Testis (tissue), 2 donors: ENCODE measurements at regions not wholly inside any gene's neighbourhood (a gene's known extent, or its start where the extent isn't known, plus 50 kb on each side); places are given as distances from the start of the nearest gene placed in this dataset.

ENCODE experiments used
- POLR2A ChIP-seq: fragments of 450-650 bp; IDR thresholded peaks from one replicate; pipeline ENCODE4 v1.6.1; 2017; ENCODE audit warnings: antibody characterized with exemption, mild to moderate bottlenecking, moderate library complexity
- TF ChIP-seq, protein P1 (sequence below), 3 experiments: fragments of 450-650 bp in 2 of 3; fragments of 200-600 bp in 1 of 3; sonication (generic) in 1 of 3; IDR thresholded peaks; one replicate each; pipeline ENCODE4 v1.5.1; 2016 to 2019; ENCODE audit warnings: antibody characterized with exemption in 3 of 3, mild to moderate bottlenecking in 2 of 3, moderate library complexity in 1 of 3

DNA sequence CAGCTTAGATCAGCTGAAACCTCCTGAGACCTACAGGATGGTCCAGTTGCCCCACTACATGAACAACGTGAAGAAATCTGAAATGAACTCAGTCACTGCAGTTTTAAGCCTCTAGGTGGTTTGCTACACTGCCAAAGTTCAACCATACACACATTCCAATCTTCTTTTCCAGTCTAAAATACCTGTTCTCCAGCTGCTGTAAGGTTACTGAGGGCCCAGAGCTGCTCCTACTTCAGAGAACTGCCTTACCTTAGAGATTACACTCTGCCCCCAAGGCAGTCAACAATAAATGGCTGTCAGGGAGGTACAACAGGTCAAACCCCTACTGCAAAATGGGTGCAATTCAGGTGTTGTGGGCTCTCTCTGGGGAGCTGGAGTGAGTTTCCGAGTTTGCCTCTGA is 154.1 kb upstream of the MIR17HG start:
- TF ChIP-seq, protein P1, sequence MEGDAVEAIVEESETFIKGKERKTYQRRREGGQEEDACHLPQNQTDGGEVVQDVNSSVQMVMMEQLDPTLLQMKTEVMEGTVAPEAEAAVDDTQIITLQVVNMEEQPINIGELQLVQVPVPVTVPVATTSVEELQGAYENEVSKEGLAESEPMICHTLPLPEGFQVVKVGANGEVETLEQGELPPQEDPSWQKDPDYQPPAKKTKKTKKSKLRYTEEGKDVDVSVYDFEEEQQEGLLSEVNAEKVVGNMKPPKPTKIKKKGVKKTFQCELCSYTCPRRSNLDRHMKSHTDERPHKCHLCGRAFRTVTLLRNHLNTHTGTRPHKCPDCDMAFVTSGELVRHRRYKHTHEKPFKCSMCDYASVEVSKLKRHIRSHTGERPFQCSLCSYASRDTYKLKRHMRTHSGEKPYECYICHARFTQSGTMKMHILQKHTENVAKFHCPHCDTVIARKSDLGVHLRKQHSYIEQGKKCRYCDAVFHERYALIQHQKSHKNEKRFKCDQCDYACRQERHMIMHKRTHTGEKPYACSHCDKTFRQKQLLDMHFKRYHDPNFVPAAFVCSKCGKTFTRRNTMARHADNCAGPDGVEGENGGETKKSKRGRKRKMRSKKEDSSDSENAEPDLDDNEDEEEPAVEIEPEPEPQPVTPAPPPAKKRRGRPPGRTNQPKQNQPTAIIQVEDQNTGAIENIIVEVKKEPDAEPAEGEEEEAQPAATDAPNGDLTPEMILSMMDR (IDR thresholded peaks at IDR 0.05), result no peak
- no peak for TF ChIP-seq POLR2A
